RWPE2 (cell line): ENCODE measurements at regions not wholly inside any gene's neighbourhood (a gene's known extent, or its start where the extent isn't known, plus 50 kb on each side); places are given as distances from the start of the nearest gene placed in this dataset.

ENCODE experiments used
- ATAC-seq: fragments of 200-7000 bp; cut with Tn5 transposase; 3 replicates; pipeline ENCODE4 v1.9.1; 2021; ENCODE audit warnings: low read depth
- DNase-seq: peaks from one replicate; pipeline ENCODE4 v3.0.0-alpha.2; 2020; ENCODE audit warnings: low spot score
- H3K27ac ChIP-seq: fragments of 450-650 bp; 2 replicates; pipeline ENCODE4 v1.5.1; 2017; ENCODE audit warnings: mild to moderate bottlenecking; ENCODE audit not compliant: poor library complexity, severe bottlenecking
- H3K27me3 ChIP-seq: fragments of 250-450 bp; sonication (Bioruptor Pico); 2 replicates; pipeline ENCODE4 v1.5.1; 2021; ENCODE audit warnings: mild to moderate bottlenecking, moderate library complexity; ENCODE audit not compliant: insufficient read depth, poor library complexity, severe bottlenecking
- H3K36me3 ChIP-seq: fragments of 250-450 bp; sonication (Bioruptor Pico); 2 replicates; pipeline ENCODE4 v1.5.1; 2020; ENCODE audit warnings: low read depth, mild to moderate bottlenecking, moderate library complexity
- H3K4me1 ChIP-seq: fragments of 250-450 bp; sonication (Bioruptor Pico); 2 replicates; pipeline ENCODE4 v1.5.1; 2021; ENCODE audit warnings: mild to moderate bottlenecking, moderate library complexity; ENCODE audit not compliant: insufficient read depth, poor library complexity, severe bottlenecking
- H3K4me3 ChIP-seq: fragments of 250-450 bp; sonication (Bioruptor Pico); 2 replicates; pipeline ENCODE4 v1.5.1; 2021; ENCODE audit warnings: mild to moderate bottlenecking, moderate library complexity; ENCODE audit not compliant: severe bottlenecking
- H3K9me3 ChIP-seq: fragments of 250-450 bp; sonication (Bioruptor Pico); 2 replicates; pipeline ENCODE4 v1.5.1; 2021; ENCODE audit warnings: mild to moderate bottlenecking, moderate library complexity; ENCODE audit not compliant: severe bottlenecking
- CTCF ChIP-seq: fragments of 450-650 bp; IDR thresholded peaks from one replicate; pipeline ENCODE4 v1.5.1; 2017; ENCODE audit warnings: mild to moderate bottlenecking, moderate library complexity; ENCODE audit not compliant: poor library complexity, severe bottlenecking

GRCh38 chr7:50147951-50148808 is 55.1 kb upstream of the ZPBP start:
- no peaks in the 10 kb centered on the region for H3K9me3 ChIP-seq
- no peaks in the 10 kb centered on the region for H3K36me3 ChIP-seq
- H3K27ac ChIP-seq = no peak overlapping the region
- H3K4me3 ChIP-seq = no peak overlapping the region
- no peak for TF ChIP-seq CTCF
- no peaks in the 10 kb centered on the region for H3K4me1 ChIP-seq
- no peak for ATAC-seq
- peaks cover 9% of the 10 kb centered on the region for H3K27me3 ChIP-seq
- no peak for DNase-seq

GRCh38 chr7:50146692-50147091 is 53.6 kb upstream of the ZPBP start:
- H3K4me3 ChIP-seq = no peak overlapping the region
- no peaks in the 10 kb centered on the region for H3K9me3 ChIP-seq
- H3K27ac ChIP-seq = no peak overlapping the region
- no peaks in the 10 kb centered on the region for H3K4me1 ChIP-seq
- no peaks in the 10 kb centered on the region for H3K36me3 ChIP-seq
- DNase-seq (no peak), ATAC-seq (no peak)
- no peak for TF ChIP-seq CTCF
- H3K27me3 ChIP-seq = peaks cover 9% of the 10 kb centered on the region

GRCh38 chr7:50145801-50146338 is 52.8 kb upstream of the ZPBP start:
- Histone ChIP-seq H3K36me3 (no peaks in the 10 kb centered on the region), H3K27ac (no peak overlapping the region), H3K27me3 (peaks cover 14% of the 10 kb centered on the region), H3K4me3 (no peak overlapping the region), H3K4me1 (no peaks in the 10 kb centered on the region), H3K9me3 (no peaks in the 10 kb centered on the region)
- TF ChIP-seq CTCF = no peak
- DNase-seq (no peak), ATAC-seq (no peak)

- H3K36me3 ChIP-seq = no peaks in the 10 kb centered on the region
- TF ChIP-seq CTCF = no peak
- ATAC-seq (no peak), DNase-seq (no peak)
- H3K4me3 ChIP-seq = no peak overlapping the region
- no peaks in the 10 kb centered on the region for H3K9me3 ChIP-seq
- no peak overlapping the region for H3K27ac ChIP-seq
- H3K27me3 ChIP-seq = peaks cover 17% of the 10 kb centered on the region
- H3K4me1 ChIP-seq = no peaks in the 10 kb centered on the region
Observed at GRCh38 chr7:50145226-50145625, 52.2 kb upstream of the ZPBP start.
